Liver (tissue), 8 donors: ENCODE measurements at regions not wholly inside any gene's neighbourhood (a gene's known extent, or its start where the extent isn't known, plus 50 kb on each side); places are given as distances from the start of the nearest gene placed in this dataset.

Source experiments
- DNase-seq: peaks from one replicate; pipeline ENCODE4 v3.0.0-alpha.2; 2017; ENCODE audit warnings: low spot score
- H3K27ac ChIP-seq, 2 donors: one replicate each; pipeline ENCODE4 v1.7.0; 2013; ENCODE audit warnings: inconsistent platforms in 2 of 2, low read length in 2 of 2, control low read depth in 1 of 2, low read depth in 1 of 2, mild to moderate bottlenecking in 1 of 2
- H3K27me3 ChIP-seq, 4 donors: one replicate each; pipeline versions ENCODE4 v1.6.1 to v1.7.0; 2013; ENCODE audit warnings: low read length in 3 of 4, inconsistent platforms in 1 of 4, mild to moderate bottlenecking in 1 of 4, moderate library complexity in 1 of 4; ENCODE audit not compliant: control insufficient read depth in 4 of 4, insufficient read depth in 4 of 4
- H3K36me3 ChIP-seq, 4 donors: one replicate each; pipeline versions ENCODE4 v1.6.1 to v1.7.0; 2013; ENCODE audit warnings: low read length in 3 of 4, mild to moderate bottlenecking in 3 of 4, low read depth in 1 of 4, moderate library complexity in 1 of 4; ENCODE audit not compliant: control insufficient read depth in 4 of 4, insufficient read depth in 3 of 4
- H3K4me1 ChIP-seq, 4 donors: one replicate each; pipeline versions ENCODE4 v1.6.1 to v1.7.0; 2013; ENCODE audit warnings: low read length in 3 of 4, mild to moderate bottlenecking in 3 of 4, moderate library complexity in 1 of 4; ENCODE audit not compliant: control insufficient read depth in 4 of 4, insufficient read depth in 4 of 4
- H3K4me3 ChIP-seq, 3 donors: one replicate each; pipeline versions ENCODE4 v1.6.1 to v1.7.0; 2013; ENCODE audit warnings: low read length in 3 of 3, control low read depth in 1 of 3, low read depth in 1 of 3, mild to moderate bottlenecking in 1 of 3
- H3K9ac ChIP-seq, 2 donors: one replicate each; pipeline ENCODE4 v1.7.0; 2013; ENCODE audit warnings: low read length in 2 of 2, mild to moderate bottlenecking in 2 of 2, moderate library complexity in 2 of 2, control low read depth in 1 of 2, low read depth in 1 of 2
- H3K9me3 ChIP-seq, 4 donors: one replicate each; pipeline versions ENCODE4 v1.6.1 to v1.7.0; 2013; ENCODE audit warnings: low read length in 3 of 4; ENCODE audit not compliant: control insufficient read depth in 4 of 4
- CTCF ChIP-seq: fragments of 150-350 bp; IDR thresholded peaks from 2 replicates; pipeline ENCODE4 v1.5.1; 2017; ENCODE audit warnings: improper control_type of control experiment, low read depth, low read length; ENCODE audit not compliant: missing input control
- EGR1 ChIP-seq, 2 donors: IDR thresholded peaks; 2 replicates each; pipeline ENCODE4 v1.6.1; 2016 to 2018; ENCODE audit warnings: antibody characterized with exemption in 2 of 2, low read depth in 2 of 2
- FOXA1 ChIP-seq: IDR thresholded peaks from 2 replicates; pipeline ENCODE4 v1.6.1; 2016; ENCODE audit warnings: antibody characterized with exemption
- FOXA2 ChIP-seq: IDR thresholded peaks from 2 replicates; pipeline ENCODE4 v1.6.1; 2016; ENCODE audit warnings: antibody characterized with exemption
- GABPA ChIP-seq, 2 donors: IDR thresholded peaks in 1 of 2; conservative IDR thresholded peaks in 1 of 2; 2 replicates each; pipeline ENCODE4 v1.6.1; 2016; ENCODE audit warnings: antibody characterized with exemption in 2 of 2, mild to moderate bottlenecking in 1 of 2, moderate library complexity in 1 of 2
- HNF4A ChIP-seq, 2 donors: conservative IDR thresholded peaks; 2 replicates each; pipeline ENCODE4 v1.6.1; 2016; ENCODE audit warnings: antibody characterized with exemption in 2 of 2, mild to moderate bottlenecking in 2 of 2
- HNF4G ChIP-seq: IDR thresholded peaks from 2 replicates; pipeline ENCODE4 v1.6.1; 2016; ENCODE audit warnings: antibody characterized with exemption
- JUND ChIP-seq, 2 donors: IDR thresholded peaks; 2 replicates each; pipeline ENCODE4 v1.6.1; 2016; ENCODE audit warnings: antibody characterized with exemption in 2 of 2
- MAX ChIP-seq: IDR thresholded peaks from 2 replicates; pipeline ENCODE4 v1.6.1; 2016; ENCODE audit warnings: antibody characterized with exemption
- NR2F2 ChIP-seq: IDR thresholded peaks from 2 replicates; pipeline ENCODE4 v1.6.1; 2016; ENCODE audit warnings: antibody characterized with exemption
- RAD21 ChIP-seq, 2 donors: IDR thresholded peaks; 2 replicates each; pipeline ENCODE4 v1.6.1; 2016; ENCODE audit warnings: antibody characterized with exemption in 2 of 2, mild to moderate bottlenecking in 2 of 2
- REST ChIP-seq: IDR thresholded peaks from 2 replicates; pipeline ENCODE4 v1.6.1; 2016; ENCODE audit warnings: antibody characterized with exemption, mild to moderate bottlenecking
- RXRA ChIP-seq, 2 donors: IDR thresholded peaks; 2 replicates each; pipeline ENCODE4 v1.6.1; 2017 to 2018; ENCODE audit warnings: antibody characterized with exemption in 2 of 2, mild to moderate bottlenecking in 1 of 2
- SP1 ChIP-seq: IDR thresholded peaks from 2 replicates; pipeline ENCODE4 v1.6.1; 2018; ENCODE audit warnings: antibody characterized with exemption, mild to moderate bottlenecking
- TAF1 ChIP-seq: conservative IDR thresholded peaks from 2 replicates; pipeline ENCODE4 v1.6.1; 2016; ENCODE audit warnings: antibody characterized with exemption, mild to moderate bottlenecking
- YY1 ChIP-seq: IDR thresholded peaks from 2 replicates; pipeline ENCODE4 v1.6.1; 2016; ENCODE audit warnings: antibody characterized with exemption, mild to moderate bottlenecking
- WGBS: extraction: QIAGEN DNeasy Blood & Tissue Kit; methylation state at CpG from one replicate; pipeline ENCODE4 v1.1.7; 2013; 5-methylcytosine and 5-hydroxymethylcytosine counted together
- donor health status: healthy.
- donor health status: healthy.
- donor health status: healthy.
- donor health status: healthy.
- donor health status: healthy.

GRCh38 chr4:187619319-187619718 is 376.3 kb upstream of the ZFP42 start:
- Histone ChIP-seq H3K27ac (no peak overlapping the region), H3K9me3 (peaks cover 0 to 3% (median under 1%) of the 10 kb centered on the region in 4 donors), H3K4me3 (no peak overlapping the region), H3K4me1 (no peaks in the 10 kb centered on the region), H3K9ac (no peak overlapping the region), H3K27me3 (peaks cover 0 to 3% (median 0%) of the 10 kb centered on the region in 4 donors), H3K36me3 (no peaks in the 10 kb centered on the region)
- DNase-seq: no peak
- 52% methylated on average over 4 of the region's 4 CpGs for WGBS
- TF ChIP-seq FOXA1: no peak
- TF ChIP-seq RAD21 (IDR thresholded peaks at IDR 0.05): no peak
- TF ChIP-seq HNF4G: no peak

GRCh38 chr4:187632260-187632995 is 363.1 kb upstream of the ZFP42 start:
- H3K9me3 ChIP-seq: no peaks in the 10 kb centered on the region
- no peak overlapping the region for H3K4me3 ChIP-seq
- DNase-seq: no peak
- H3K9ac ChIP-seq: no peak overlapping the region
- H3K4me1 ChIP-seq: no peaks in the 10 kb centered on the region
- no peaks in the 10 kb centered on the region for H3K36me3 ChIP-seq
- 53% methylated on average over 8 of the region's 8 CpGs for WGBS
- no peak overlapping the region for H3K27ac ChIP-seq
- no peak for TF ChIP-seq TAF1
- TF ChIP-seq RXRA (IDR thresholded peaks at IDR 0.05): no peak
- no peak for TF ChIP-seq REST
- TF ChIP-seq CTCF: no peak
- no peak for TF ChIP-seq EGR1 (IDR thresholded peaks at IDR 0.05; ENCODE audit: low read depth in 2 of 2)
- no peak for TF ChIP-seq FOXA1
- no peak for TF ChIP-seq MAX
- TF ChIP-seq GABPA (IDR thresholded peaks at IDR 0.05 in 1 of 2, conservative IDR thresholded peaks at IDR 0.05 in 1 of 2): no peak
- no peak for TF ChIP-seq HNF4A (conservative IDR thresholded peaks at IDR 0.05)
- peaks cover 0 to 5% (median 0%) of the 10 kb centered on the region in 4 donors for H3K27me3 ChIP-seq

- 54% methylated on average over 2 of the region's 2 CpGs for WGBS
- Histone ChIP-seq H3K4me1 (no peaks in the 10 kb centered on the region), H3K9me3 (no peaks in the 10 kb centered on the region), H3K36me3 (no peaks in the 10 kb centered on the region), H3K27me3 (peaks cover 0 to 5% (median 0%) of the 10 kb centered on the region in 4 donors), H3K9ac (no peak overlapping the region), H3K27ac (no peak overlapping the region), H3K4me3 (no peak overlapping the region)
- DNase-seq: no peak
- TF ChIP-seq YY1: no peak
- TF ChIP-seq TAF1: no peak
- TF ChIP-seq NR2F2: no peak
- TF ChIP-seq SP1: no peak
- no peak for TF ChIP-seq JUND (IDR thresholded peaks at IDR 0.05)
- TF ChIP-seq HNF4A (conservative IDR thresholded peaks at IDR 0.05): no peak
- no peak for TF ChIP-seq RXRA (IDR thresholded peaks at IDR 0.05)
- no peak for TF ChIP-seq HNF4G
- no peak for TF ChIP-seq FOXA2
- no peak for TF ChIP-seq EGR1 (IDR thresholded peaks at IDR 0.05; ENCODE audit: low read depth in 2 of 2)
- no peak for TF ChIP-seq GABPA (IDR thresholded peaks at IDR 0.05 in 1 of 2, conservative IDR thresholded peaks at IDR 0.05 in 1 of 2)
- no peak for TF ChIP-seq MAX
- no peak for TF ChIP-seq REST
Measured at GRCh38 chr4:187633245-187633644, 362.3 kb upstream of the ZFP42 start.
